ENCODE measurements at regions not wholly inside any gene's neighbourhood (a gene's known extent, or its start where the extent isn't known, plus 50 kb on each side); places are given as distances from the start of the nearest gene placed in this dataset.

DNA sequence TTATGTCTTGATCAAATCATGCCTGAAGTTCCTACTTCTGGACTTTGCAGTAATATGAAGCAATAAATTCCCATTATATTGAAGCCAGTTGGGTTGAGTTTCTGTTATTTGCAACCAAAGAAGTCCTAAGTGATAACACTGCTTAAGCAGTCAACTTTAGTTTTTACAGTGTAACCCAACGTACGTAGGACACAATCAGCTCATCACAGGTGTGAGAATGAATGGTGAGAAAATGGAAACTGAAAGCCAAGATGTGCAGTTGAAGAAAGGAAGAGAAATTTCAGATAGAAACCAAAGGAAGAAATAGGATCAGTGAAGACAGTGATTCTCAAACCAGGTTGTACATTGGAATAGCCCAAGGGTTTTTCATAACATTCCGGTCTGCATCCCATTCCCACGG, 211.4 kb upstream of the ZFP64 start:
- no peak for DNase-seq (ENCODE audit: low read depth)

DNA sequence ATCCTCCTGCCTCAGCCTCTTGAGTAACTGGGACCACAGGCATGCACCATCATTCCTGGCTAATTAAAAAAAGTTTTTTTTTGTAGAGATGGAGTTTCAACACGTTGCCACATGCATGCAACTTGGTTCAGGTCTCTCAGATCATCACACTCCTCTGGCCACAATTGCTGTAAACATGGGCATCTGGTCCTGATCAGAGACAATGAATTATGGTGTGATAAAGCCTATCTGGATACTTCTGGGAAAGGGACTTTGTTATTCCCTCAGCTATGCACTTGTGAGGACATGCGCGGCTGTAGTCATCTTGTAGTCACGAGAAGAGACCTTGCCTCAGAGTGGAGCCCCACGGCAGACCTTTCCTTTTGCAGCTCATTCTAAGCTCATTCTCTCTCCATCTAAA, 210.9 kb upstream of the ZFP64 start:
- DNase-seq (ENCODE audit: low read depth), result no peak

DNA sequence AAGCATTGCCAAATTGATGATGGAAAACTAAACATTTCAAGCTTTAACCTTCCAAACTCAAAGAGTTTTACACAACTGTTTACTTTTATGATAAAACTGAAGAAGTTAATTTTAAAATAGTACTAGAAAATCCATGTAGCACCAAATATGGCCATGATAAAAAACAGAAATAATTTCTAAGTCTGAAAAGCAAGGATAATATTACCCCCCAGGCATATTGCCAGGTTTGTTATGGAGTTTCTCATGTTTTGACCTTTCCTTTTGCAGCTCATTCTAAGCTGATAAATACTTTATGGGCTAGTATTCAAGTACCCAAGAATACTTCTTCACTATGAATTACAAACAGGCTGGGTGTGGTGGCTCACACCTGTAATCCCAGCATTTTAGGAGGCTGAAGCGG, 209.9 kb upstream of the ZFP64 start:
- DNase-seq (ENCODE audit: low read depth), result no peak

DNA sequence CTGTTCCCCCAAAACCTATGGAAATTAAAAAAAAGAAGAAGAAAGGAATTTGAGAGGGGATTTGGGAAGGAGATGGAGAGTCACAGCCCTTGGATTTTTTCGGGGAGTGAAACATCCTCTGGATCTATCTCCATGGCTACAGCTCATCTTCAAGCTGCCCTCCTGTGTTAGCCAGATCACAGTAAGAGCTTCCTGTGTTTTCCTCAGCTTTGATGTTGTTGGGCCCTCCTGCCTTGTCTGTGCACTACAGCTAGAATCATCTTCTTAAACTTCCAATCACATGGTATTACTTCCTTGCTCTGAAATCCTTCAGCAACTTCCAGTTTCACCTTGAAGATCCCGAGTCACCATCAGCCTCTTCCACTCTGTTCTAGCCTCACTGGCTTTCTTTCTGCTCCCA, 207.8 kb upstream of the ZFP64 start:
- no peak for DNase-seq (ENCODE audit: low read depth)

GRCh38 chr20:52389606-52390005, 198.0 kb upstream of the ZFP64 start:
- DNase-seq (ENCODE audit: low read depth), result no peak

- DNase-seq (ENCODE audit: low read depth), result no peak
Measured at GRCh38 chr20:52383995-52384621, 192.5 kb upstream of the ZFP64 start.

- no peak for DNase-seq (ENCODE audit: low read depth)
Measured at GRCh38 chr20:52382933-52383332, 191.4 kb upstream of the ZFP64 start.

DNA sequence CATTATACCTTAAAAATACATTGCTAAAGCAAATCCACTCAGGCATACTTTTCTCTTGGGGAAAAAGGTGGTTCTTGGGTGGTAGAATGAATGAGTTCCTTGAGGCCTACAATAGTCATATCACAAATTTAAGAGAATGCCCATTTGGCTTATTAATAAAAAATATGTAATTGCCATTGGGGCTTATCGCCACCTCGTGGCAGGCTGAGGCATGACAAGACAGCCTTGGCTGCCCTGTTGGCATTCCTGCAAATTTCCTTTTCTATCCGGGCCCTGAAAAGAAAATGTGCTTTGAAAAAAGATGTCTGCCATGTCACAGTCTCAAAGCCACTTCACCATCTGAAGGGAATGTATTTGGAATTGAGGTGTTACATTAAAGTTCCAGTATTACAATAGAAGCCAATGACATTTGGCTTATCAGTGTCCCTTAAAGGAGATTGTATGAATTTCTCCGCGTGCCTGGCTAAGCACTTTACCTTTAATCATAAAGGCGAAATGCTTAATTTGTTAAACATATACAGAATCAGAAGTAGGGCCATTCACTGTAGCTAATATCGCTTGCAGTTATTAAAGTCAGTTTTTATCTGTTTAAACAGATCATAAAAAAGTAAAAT, 188.3 kb upstream of the ZFP64 start:
- peak; percentile 31 for DNase-seq (ENCODE audit: low read depth)

- DNase-seq (ENCODE audit: low read depth), result no peak
Measured at GRCh38 chr20:52372169-52372568, 180.6 kb upstream of the ZFP64 start.

GRCh38 chr20:52365688-52366087, 174.1 kb upstream of the ZFP64 start:
- DNase-seq (ENCODE audit: low read depth), result no peak

DNA sequence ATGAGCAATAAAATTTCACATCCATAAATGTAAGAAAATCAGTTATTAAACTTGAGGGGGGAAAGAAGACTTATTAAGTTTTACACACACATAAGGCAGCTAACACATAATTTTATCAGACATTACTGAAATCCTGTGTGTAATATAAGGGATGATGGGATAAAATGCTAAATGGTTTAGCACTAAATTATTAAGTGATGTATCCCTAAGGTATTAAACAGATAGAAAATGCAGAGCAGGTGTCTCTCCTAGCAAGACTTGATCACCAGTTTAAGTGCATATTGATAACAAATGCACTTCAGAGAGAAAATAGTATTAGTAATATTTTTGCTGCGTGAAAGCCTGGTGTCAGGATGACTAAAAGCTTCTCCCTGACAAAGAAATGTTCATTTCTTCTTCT, 172.8 kb upstream of the ZFP64 start:
- DNase-seq (ENCODE audit: low read depth), result no peak

DNA sequence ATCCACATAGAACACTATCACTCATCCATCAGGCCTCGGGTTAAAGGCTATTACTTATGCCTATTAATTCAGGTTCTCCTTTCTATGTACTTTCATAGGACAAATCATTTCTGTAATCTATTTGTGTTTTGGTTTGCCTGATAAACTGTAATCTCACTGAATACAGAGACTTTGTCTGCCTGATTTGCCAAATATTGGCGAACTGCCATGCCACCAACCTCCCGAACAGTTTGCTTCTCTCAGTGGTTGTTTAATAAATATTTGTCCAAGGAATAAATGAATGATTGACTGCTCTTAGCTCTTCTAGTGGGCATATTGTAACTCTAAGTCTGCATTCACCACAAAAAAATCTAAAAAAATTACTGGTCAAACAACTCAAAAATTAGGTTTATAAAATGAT, 170.1 kb upstream of the ZFP64 start:
- DNase-seq (ENCODE audit: low read depth), result no peak

DNA sequence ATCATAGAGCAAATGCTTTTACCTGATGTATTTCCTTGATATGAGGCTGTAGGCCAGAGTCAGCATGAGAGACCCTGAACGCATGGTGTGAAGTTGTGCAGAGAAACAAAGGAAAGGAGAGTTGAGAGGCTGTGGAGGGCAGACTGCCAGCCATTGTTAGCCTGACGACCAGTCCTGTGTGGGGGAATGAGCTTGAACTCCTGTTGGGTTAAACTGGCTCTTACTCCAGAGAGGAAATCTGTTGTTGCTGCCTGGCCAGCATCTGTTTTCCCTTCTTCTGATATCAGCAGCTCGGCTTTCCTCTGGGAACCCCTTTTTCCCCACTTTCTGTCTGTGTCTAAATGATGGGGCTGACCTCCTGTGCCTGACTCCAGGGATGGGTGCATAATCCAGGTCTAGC, 158.2 kb upstream of the ZFP64 start:
- DNase-seq (ENCODE audit: low read depth), result no peak

- DNase-seq (ENCODE audit: low read depth), result no peak
Measured at GRCh38 chr20:52348434-52348833, 156.9 kb upstream of the ZFP64 start.

- DNase-seq (ENCODE audit: low read depth), result no peak
Measured at GRCh38 chr20:52346797-52347196, 155.2 kb upstream of the ZFP64 start.

- DNase-seq (ENCODE audit: low read depth), result no peak
Measured at GRCh38 chr20:52342913-52343312, 151.3 kb upstream of the ZFP64 start.

GRCh38 chr20:52340036-52340634, 148.6 kb upstream of the ZFP64 start:
- DNase-seq (ENCODE audit: low read depth), result peak; percentile 58

GRCh38 chr20:52332649-52333250, 141.2 kb upstream of the ZFP64 start:
- DNase-seq (ENCODE audit: low read depth), result no peak

DNA sequence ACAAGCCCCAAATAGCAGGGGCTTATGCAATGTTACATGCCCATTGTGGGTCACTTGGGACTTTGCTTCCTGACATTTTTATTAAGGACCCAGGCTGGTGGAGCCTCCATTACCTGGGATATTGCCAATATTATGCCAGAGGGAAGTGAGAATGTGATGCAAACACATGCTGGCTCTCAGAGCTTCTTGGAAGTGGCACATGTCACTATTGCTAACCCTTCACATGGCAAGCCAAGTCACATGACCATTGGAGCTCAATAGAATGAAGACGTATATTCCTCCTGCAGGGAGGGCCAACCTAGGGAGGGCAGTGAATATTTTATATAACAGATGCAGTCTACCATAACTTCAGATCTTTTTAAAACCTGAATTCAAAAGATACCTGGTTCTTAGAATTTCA, 140.7 kb upstream of the ZFP64 start:
- no peak for DNase-seq (ENCODE audit: low read depth)

GRCh38 chr20:52331655-52332054, 140.1 kb upstream of the ZFP64 start:
- DNase-seq (ENCODE audit: low read depth), result no peak

- no peak for DNase-seq (ENCODE audit: low read depth)
Measured at GRCh38 chr20:52321396-52321795, 129.8 kb upstream of the ZFP64 start.

GRCh38 chr20:52318651-52319050, 127.1 kb upstream of the ZFP64 start:
- no peak for DNase-seq (ENCODE audit: low read depth)

DNA sequence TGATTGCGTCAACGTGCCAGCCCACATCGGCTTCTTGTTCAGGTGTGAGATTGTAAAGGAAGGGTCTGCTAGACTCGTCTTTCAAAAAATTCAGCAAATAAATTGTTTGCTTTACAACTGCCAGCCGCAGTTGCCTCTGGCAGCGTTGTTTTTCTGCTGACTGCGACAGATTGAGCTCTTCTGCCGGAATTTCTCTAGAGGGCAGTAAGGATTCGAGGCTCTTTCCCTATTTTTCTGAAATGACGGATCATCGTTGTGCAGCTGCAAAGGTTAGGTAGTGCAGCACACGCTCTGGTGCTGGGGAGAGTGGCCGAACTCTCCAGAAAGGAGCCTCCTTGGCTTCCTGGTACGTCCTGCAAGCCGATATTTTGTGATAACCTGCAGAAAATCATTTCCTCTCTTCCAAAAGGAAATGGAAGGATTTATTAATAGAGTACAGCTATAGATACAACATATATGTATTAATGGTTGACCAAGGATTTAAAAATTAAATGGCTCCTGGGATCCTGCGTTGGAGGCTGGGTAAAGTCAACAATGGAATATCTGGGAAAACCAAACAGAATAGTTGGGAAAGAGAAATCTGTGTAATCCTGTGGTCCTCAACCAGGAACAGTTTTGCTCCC, 121.9 kb upstream of the ZFP64 start:
- DNase-seq (ENCODE audit: low read depth), result peak; percentile 64
